ENCODE measurements at regions not wholly inside any gene's neighbourhood (a gene's known extent, or its start where the extent isn't known, plus 50 kb on each side); places are given as distances from the start of the nearest gene placed in this dataset.

DNA sequence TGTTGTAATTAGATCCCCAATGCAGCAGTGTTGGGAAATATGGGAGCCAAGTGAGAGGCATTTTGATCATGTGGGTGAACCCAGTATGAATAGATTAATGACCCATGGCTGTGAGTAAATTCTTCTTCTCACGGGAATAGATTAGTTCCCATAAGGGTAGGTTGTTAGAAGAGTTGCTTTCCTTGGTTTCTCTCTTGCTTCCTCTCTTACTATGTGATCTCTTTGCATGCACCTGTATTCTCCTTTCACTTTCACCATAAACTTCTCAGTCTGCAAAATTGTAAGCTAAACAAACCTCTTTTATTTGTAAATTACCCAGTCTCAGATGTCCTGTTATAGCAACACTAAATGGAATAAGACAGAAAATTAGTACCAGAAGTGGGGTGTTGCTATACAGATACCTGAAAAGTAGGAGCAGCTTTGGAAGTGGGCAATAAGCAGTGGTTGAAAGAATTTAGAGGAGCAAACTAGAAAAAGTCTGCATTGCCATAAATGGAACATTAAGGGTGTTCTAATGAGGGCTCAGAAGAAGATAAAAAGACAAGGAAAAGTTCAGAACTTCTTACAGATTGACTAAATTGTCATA lies 1090.0 kb upstream of the ARRDC3 start:
- no peak overlapping the region for H3K27ac ChIP-seq
- TF ChIP-seq, protein P1, sequence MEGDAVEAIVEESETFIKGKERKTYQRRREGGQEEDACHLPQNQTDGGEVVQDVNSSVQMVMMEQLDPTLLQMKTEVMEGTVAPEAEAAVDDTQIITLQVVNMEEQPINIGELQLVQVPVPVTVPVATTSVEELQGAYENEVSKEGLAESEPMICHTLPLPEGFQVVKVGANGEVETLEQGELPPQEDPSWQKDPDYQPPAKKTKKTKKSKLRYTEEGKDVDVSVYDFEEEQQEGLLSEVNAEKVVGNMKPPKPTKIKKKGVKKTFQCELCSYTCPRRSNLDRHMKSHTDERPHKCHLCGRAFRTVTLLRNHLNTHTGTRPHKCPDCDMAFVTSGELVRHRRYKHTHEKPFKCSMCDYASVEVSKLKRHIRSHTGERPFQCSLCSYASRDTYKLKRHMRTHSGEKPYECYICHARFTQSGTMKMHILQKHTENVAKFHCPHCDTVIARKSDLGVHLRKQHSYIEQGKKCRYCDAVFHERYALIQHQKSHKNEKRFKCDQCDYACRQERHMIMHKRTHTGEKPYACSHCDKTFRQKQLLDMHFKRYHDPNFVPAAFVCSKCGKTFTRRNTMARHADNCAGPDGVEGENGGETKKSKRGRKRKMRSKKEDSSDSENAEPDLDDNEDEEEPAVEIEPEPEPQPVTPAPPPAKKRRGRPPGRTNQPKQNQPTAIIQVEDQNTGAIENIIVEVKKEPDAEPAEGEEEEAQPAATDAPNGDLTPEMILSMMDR (conservative IDR thresholded peaks at IDR 0.05): no peak

DNA sequence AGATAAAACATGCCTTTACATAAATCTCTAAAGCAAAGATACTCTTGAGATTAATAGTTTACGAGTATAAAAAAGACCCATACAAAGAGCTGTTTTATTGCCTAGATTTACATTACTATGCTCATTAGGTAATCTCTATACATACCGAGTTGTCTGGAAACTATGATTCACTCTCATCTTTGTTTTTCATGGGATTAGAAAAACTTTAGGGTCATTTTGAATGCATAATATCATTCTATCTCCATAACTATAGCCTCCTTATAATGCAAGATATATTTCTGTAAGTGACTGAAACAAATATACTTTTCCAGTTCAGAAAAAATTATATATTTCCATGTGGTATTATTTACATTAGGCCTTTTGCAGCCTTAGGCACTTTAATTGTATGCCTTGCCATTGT lies 1088.7 kb upstream of the ARRDC3 start:
- TF ChIP-seq, protein P1 (conservative IDR thresholded peaks at IDR 0.05): no peak

DNA sequence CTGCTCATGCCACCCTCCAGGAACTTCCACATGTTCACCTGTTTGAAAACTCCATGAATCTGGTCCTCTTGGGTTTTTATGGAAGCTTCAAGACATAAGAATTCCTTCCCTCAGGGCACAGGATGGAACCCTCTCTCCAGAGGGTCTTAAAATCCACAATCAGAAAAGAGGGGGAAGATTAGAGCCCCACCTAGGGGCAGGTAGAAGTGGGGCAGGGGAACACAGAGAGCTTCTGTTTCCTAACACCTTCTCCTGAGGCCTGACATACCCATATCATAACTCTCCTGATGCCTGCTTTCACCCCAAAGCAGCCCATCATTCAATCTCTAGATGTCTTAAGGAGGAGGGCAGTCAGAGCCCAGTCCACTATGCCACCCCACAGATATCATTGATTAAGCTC lies 1087.7 kb upstream of the ARRDC3 start:
- H3K27ac ChIP-seq: no peak overlapping the region
- TF ChIP-seq, protein P1 (conservative IDR thresholded peaks at IDR 0.05): no peak

More for the DNA sequence above, 1088.7 kb upstream of the ARRDC3 start:
- H3K27ac ChIP-seq: no peak overlapping the region

DNA sequence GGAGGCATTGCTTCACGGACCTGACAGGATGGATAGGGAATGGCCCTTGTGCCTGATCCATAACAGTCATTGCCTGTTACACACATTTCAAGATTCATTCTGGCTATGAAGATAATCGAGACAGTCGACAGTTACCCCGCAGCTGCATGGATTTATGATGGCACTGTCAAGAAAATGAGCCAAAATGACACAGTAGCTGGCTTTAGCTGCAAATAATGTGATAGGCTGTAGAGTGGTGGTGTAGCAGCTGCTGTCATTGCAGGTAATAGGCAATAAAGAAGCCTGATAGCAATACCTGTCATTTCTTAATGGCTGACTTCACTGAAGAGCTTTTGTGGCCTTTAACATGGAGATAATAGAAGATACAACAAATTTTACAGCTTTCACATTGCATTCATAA lies 1085.2 kb upstream of the ARRDC3 start:
- TF ChIP-seq, protein P1 (conservative IDR thresholded peaks at IDR 0.05): no peak
- no peak overlapping the region for H3K27ac ChIP-seq

DNA sequence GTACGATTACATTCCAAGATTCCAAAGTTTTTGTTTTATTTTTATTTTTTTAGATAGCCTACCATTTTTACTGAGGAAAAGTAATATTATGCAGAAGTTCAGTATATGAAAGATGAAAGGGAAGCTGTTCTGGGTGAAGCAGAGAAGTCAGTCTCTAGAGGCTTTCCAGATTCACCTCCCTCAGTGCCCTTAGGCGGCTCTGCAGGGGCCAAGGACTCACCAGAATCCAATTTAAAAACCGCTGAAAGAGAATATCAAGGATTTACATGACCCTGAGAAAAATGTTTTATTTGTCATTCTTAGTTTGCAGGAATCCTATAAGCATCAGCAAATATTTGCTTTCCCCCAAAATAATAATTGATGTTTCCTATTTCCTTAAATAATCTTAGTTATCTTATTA lies 1084.6 kb upstream of the ARRDC3 start:
- TF ChIP-seq, protein P1 (conservative IDR thresholded peaks at IDR 0.05): no peak
- H3K27ac ChIP-seq: no peak overlapping the region

DNA sequence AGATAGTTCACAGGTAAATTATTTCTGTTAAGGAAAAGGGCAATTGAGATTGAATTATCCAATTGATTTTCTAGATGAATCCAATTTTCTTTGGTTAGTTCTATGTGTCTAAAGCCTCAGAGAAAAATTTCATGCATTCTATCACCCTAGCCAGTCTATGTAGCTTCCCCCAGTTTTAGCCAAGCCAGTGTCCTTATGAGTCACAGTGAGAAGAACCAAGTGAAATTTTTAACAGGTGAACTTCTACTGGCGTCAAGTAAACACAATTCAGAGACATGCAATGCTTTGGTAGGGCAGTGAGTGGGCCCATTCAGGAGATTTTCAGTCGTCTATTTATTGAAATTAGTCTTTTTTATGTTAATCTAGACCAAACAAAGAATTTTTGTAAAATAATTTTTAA lies 1077.4 kb upstream of the ARRDC3 start:
- no peak overlapping the region for H3K27ac ChIP-seq
- TF ChIP-seq, protein P1 (conservative IDR thresholded peaks at IDR 0.05): no peak

DNA sequence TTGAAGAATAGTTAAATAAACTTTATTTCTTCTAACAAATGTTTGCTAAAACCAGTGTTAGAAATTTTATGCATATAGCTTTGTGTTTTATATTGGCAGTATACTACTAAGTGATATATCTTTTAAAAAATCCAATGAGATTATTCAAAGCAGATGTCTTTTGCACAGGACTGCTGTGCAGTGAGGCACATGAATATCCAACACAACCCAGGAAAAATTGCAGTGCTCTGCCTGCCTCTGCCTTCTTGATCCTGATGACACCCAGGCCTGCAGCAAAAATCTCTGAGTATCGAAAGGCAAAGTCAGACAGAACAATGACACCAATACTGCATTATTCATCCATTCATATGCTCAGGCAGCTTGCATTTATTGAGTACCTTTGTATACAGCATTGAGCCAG lies 1076.5 kb upstream of the ARRDC3 start:
- TF ChIP-seq, protein P1 (conservative IDR thresholded peaks at IDR 0.05): no peak
- H3K27ac ChIP-seq: no peak overlapping the region
